ENCODE measurements at regions not wholly inside any gene's neighbourhood (a gene's known extent, or its start where the extent isn't known, plus 50 kb on each side); places are given as distances from the start of the nearest gene placed in this dataset.

- Histone ChIP-seq H3K4me1 (no peaks in the 10 kb centered on the region), H3K9me3 (no peaks in the 10 kb centered on the region), H3K27me3 (no peaks in the 10 kb centered on the region), H3K4me3 (ENCODE audit: low read depth, low read length) (no peak overlapping the region), H3K36me3 (no peaks in the 10 kb centered on the region)
- no peak for TF ChIP-seq CTCF (IDR thresholded peaks at IDR 0.05; ENCODE audit: low read depth, low read length)
- DNase-seq, result no peak
These were observed 196.5 kb downstream of the NUAK1 start for GRCh38 chr12:105942281-105942680.

- no peaks in the 10 kb centered on the region for H3K36me3 ChIP-seq
- no peaks in the 10 kb centered on the region for H3K27me3 ChIP-seq
- no peak for TF ChIP-seq CTCF (IDR thresholded peaks at IDR 0.05; ENCODE audit: low read depth, low read length)
- no peaks in the 10 kb centered on the region for H3K9me3 ChIP-seq
- no peak for DNase-seq
- no peaks in the 10 kb centered on the region for H3K4me1 ChIP-seq
- H3K4me3 ChIP-seq (ENCODE audit: low read depth, low read length), result no peak overlapping the region
These were observed 195.2 kb downstream of the NUAK1 start for GRCh38 chr12:105943525-105943924.

GRCh38 chr12:105944628-105945027 lies 194.1 kb downstream of the NUAK1 start:
- Histone ChIP-seq H3K4me1 (no peaks in the 10 kb centered on the region), H3K4me3 (ENCODE audit: low read depth, low read length) (no peak overlapping the region), H3K9me3 (no peaks in the 10 kb centered on the region), H3K27me3 (no peaks in the 10 kb centered on the region), H3K36me3 (no peaks in the 10 kb centered on the region)
- TF ChIP-seq CTCF (IDR thresholded peaks at IDR 0.05; ENCODE audit: low read depth, low read length), result no peak
- DNase-seq, result no peak

- H3K9me3 ChIP-seq, result no peaks in the 10 kb centered on the region
- no peak for TF ChIP-seq CTCF (IDR thresholded peaks at IDR 0.05; ENCODE audit: low read depth, low read length)
- H3K4me3 ChIP-seq (ENCODE audit: low read depth, low read length), result no peak overlapping the region
- no peaks in the 10 kb centered on the region for H3K27me3 ChIP-seq
- no peaks in the 10 kb centered on the region for H3K36me3 ChIP-seq
- no peaks in the 10 kb centered on the region for H3K4me1 ChIP-seq
- DNase-seq, result no peak
These were observed 192.9 kb downstream of the NUAK1 start for GRCh38 chr12:105945880-105946279.

GRCh38 chr12:105946493-105946901 lies 192.3 kb downstream of the NUAK1 start:
- no peak for TF ChIP-seq CTCF (IDR thresholded peaks at IDR 0.05; ENCODE audit: low read depth, low read length)
- Histone ChIP-seq H3K27me3 (no peaks in the 10 kb centered on the region), H3K9me3 (no peaks in the 10 kb centered on the region), H3K4me3 (ENCODE audit: low read depth, low read length) (no peak overlapping the region), H3K4me1 (no peaks in the 10 kb centered on the region), H3K36me3 (no peaks in the 10 kb centered on the region)
- no peak for DNase-seq

GRCh38 chr12:105947906-105948305 lies 190.8 kb downstream of the NUAK1 start:
- no peaks in the 10 kb centered on the region for H3K27me3 ChIP-seq
- DNase-seq, result no peak
- H3K4me3 ChIP-seq (ENCODE audit: low read depth, low read length), result no peak overlapping the region
- no peaks in the 10 kb centered on the region for H3K36me3 ChIP-seq
- H3K9me3 ChIP-seq, result no peaks in the 10 kb centered on the region
- H3K4me1 ChIP-seq, result no peaks in the 10 kb centered on the region
- TF ChIP-seq CTCF (IDR thresholded peaks at IDR 0.05; ENCODE audit: low read depth, low read length), result no peak

Data from BE2C (cell line).